NOMO-1 treated with dmso at 0.1 percent for 144 hours (cell line): ENCODE measurements at regions not wholly inside any gene's neighbourhood (a gene's known extent, or its start where the extent isn't known, plus 50 kb on each side); places are given as distances from the start of the nearest gene placed in this dataset.
"Not testable (repeated sequence)": the region's sequence is repeated elsewhere in the genome, so short reads cannot be mapped to it uniquely, and the experiment has no call there.

Experiments
- DNase-seq: peaks from one replicate; lab custom pipeline; 2025; ENCODE audit not compliant: unreplicated experiment; lab: John Stamatoyannopoulos, UW

GRCh38 chr12:86723326-86723725 is 467.1 kb upstream of the MGAT4C start:
- DNase-seq = no peak

GRCh38 chr12:86721713-86722397 is 465.7 kb upstream of the MGAT4C start:
- no peak for DNase-seq

GRCh38 chr12:86719381-86719780 is 463.2 kb upstream of the MGAT4C start:
- DNase-seq = no peak

DNA sequence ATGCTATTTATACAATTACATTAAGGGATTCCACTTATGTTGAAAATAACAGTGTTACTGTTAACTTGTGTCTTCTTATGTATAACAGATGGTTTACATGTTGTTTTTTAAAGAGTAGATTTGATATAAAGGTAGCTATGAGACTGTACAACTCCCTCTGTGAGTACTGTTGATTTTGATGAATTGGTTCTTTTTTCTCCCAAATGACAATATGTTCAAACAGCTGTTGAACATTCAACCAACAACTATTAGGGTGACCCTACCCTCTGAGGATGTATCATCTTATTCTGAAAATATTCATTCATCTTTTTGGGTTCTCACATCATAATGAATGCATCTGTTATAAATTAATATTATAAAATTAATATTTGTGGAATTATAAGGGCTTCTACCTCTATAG is 456.9 kb upstream of the MGAT4C start:
- DNase-seq = no peak

DNA sequence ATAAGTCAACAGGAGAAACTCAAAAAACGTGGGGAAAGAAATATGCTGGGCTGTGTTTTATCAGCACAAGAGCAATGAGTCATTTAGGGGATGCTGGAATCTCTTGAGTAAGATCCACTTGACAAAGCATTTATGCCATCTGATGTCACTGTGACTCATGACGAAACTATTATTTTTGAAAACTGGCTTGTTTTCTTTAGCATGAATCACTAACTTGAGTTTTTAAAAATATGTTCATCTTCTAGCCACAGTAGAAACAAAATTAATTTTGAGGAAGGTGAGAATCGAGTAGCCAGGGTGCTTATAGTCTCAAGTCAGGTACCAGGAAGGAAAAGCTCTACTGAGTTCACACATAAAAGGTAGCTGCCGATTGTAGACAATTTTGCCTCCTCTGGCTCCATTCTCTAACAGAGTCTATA is 456.2 kb upstream of the MGAT4C start:
- DNase-seq = no peak

DNA sequence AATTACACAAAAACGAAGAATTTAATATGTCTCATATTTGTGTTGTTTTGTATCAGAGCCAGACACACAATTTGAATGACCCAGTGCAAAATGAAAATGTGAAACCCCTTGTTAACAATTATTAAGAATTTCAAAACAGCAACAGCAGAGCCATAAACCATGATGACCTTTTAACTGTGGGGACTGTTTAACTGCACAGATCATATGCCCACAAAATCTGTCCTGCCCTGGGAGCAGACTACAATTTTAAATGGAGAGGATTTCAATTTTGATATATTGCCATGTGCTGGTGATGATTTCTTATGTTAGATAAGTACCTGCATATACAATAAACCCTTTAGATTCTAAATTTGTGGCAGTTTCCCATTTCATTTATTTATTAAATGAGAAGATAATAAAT is 455.5 kb upstream of the MGAT4C start:
- DNase-seq = no peak

GRCh38 chr12:86710109-86710508 is 453.9 kb upstream of the MGAT4C start:
- no peak for DNase-seq

GRCh38 chr12:86709017-86709416 is 452.8 kb upstream of the MGAT4C start:
- not testable (repeated sequence) for DNase-seq

DNA sequence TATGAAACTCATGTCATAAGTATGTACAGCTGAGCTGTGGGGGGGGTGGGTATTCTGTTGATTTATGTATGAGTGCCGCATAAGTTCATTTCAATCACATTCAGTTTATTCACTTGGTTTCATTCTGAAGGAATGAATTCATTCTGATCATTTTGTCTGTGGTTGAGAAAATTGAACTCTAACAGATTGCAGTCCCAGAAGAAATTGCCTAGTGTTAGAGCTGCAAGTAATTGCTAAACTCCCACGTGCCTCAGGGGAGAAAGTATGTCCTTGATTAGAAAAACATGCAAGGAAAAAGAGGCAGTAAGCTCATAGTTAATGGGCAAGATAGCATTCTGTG is 442.4 kb upstream of the MGAT4C start:
- DNase-seq = no peak

- no peak for DNase-seq
Observed at GRCh38 chr12:86697916-86698640, 441.9 kb upstream of the MGAT4C start.

GRCh38 chr12:86683568-86684304 is 427.5 kb upstream of the MGAT4C start:
- DNase-seq = no peak

- DNase-seq = no peak
Observed at GRCh38 chr12:86681060-86681459, 424.9 kb upstream of the MGAT4C start.

GRCh38 chr12:86675197-86675596 is 419.0 kb upstream of the MGAT4C start:
- no peak for DNase-seq

DNA sequence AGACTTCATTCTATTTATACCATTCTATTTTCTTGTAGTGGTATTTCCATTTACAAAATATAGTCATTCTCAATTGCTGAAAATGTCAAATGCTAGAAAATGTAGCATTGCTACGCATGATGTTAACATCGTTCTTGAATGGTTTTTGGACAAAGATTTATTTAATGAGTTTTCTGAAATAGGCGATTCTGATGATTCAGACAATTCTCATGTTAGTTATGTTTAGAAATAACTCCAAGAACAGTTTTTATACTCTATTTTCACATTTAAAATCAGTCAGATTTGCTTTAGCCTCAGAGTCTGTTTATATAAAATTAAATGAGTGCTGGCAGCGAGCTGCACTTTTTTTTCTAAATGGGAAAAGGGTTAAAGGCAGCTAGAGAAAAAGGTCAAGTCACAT is 414.8 kb upstream of the MGAT4C start:
- DNase-seq = no peak

GRCh38 chr12:86669010-86669409 is 412.8 kb upstream of the MGAT4C start:
- DNase-seq = no peak

- DNase-seq = no peak
Observed at GRCh38 chr12:86666316-86666715, 410.1 kb upstream of the MGAT4C start.

- no peak for DNase-seq
Observed at GRCh38 chr12:86663716-86664115, 407.5 kb upstream of the MGAT4C start.

DNA sequence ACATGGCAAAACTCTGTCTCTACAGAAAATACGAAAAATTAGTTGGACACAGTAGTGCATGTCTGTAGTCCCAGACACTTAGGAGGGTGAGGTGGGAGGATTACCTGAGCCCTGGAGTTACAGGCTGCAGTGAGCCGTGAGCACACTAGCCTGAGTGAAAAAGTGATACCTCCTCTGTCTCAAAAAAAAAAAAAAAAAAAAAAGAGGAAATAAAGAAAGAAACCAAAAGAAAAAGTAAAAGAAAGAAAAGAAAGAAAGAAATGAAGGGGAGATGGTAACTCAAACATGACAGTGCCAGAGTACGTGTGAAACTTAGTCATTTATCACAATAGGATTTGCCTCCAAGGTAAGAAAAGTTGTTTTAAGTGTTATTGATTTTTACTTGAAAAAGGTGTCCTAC is 407.0 kb upstream of the MGAT4C start:
- DNase-seq = no peak

GRCh38 chr12:86662464-86662863 is 406.3 kb upstream of the MGAT4C start:
- DNase-seq = no peak

GRCh38 chr12:86660488-86661147 is 404.4 kb upstream of the MGAT4C start:
- DNase-seq = no peak

DNA sequence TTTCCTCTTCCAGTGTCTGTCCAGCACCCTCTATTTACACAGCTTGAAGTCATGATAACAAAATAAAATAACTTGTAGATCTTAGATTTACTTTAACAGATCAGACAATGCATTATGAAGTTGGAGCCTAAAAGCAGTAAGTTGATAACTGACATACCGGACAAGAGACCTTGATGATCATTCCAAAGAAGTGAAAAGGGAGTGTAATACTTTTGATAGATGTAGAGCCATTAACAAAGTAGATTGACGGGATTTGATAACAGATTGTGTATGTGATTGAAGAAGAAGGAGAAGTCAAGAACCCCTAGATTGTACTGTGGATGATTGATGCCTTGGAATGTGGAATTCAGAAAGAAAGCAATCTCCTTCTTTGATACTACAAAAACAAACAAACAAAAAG is 403.8 kb upstream of the MGAT4C start:
- DNase-seq = no peak

- no peak for DNase-seq
Observed at GRCh38 chr12:86658303-86658702, 402.1 kb upstream of the MGAT4C start.
